ENCODE measurements at regions not wholly inside any gene's neighbourhood (a gene's known extent, or its start where the extent isn't known, plus 50 kb on each side); places are given as distances from the start of the nearest gene placed in this dataset.

DNA sequence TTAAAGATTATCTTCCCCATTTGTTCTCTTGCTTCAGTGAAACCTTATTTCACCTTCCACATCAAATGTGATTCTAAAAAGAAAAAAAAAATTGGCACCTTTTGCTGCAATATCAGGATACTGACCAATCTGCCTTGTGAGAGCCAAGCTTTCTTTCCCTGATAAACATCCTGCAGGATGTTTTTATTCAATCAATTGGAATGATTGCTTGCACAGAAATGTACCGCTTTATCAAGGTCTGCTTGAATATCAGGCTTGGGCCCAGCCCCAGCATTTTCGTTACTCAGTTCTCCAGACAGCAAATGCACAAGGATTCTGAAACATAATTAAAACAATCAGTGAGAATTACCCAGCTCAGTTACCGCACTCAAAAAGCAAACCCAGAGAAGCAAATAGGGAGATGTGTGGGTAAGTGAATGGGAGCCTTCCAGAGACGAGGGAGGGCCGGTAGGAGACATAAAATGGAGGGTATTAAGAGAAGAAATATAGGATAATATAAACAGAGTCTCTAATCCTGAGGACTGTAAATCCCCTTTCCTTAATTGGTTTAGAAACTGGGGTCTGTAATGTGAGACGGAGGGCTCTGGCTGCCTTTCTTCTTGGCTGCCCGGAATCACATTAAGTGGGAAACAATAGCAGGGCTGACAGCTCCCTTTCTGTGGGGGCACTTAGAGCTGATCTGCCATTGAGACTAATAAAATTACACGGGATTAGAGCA is 291.8 kb downstream of the ICOS start:
- no peak for DNase-seq (ENCODE audit: low read depth)

DNA sequence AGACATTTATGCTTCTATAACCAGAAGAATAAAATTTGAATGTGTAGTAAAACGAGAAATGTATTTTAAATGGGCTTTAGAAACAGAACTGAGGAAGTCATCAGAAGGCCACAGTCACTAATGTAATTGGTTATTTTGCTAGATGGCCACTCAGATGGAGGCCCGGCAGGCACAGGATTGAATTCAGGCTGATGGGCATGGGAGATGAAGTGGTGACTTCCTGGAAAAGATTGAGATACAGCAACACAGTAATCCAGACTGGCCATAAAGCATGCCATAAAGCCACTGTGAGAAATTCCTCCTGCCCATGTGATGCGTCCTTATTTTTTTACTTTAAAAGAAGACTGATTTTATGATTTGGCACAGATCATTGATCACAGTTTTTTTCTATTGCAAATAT is 297.7 kb downstream of the ICOS start:
- no peak for DNase-seq (ENCODE audit: low read depth)

DNA sequence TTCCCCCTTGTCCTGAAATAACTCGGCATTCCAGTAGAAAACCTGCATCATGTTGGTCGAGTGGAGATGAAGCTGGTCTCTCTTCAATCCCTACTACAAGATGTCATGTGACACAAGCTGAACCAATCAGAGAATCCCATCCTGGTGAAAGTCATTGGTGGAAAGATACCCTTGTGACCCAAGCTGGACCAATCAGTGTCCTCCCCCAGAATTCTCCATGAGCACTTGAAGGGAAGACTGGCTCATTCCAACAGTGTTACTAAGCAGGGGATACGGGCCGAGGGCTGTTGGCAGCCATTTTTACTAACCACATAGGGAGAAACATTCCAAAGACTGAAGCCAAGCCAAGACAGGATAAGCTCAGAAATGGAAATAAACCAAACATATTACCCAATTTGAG is 298.3 kb downstream of the ICOS start:
- DNase-seq (ENCODE audit: low read depth): peak; percentile 4

DNA sequence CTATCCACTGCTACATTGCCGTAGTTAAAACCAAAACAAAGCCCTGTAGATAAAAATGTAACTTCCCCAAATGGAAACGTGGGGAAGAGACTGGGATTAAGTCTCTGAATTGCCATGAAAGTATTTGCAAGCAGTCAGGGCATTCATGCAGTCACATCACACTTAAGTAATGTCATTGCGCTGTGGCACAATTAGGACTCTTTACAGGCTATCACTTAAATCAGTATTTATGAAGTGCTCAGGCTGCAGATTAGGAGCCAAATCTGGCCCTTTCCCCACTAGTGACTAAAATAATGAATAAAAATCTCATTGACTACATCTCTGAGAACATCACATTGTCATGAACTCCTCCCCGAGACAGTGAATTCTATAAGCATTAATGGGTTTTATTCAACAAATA is 300.9 kb downstream of the ICOS start:
- DNase-seq (ENCODE audit: low read depth): no peak

DNA sequence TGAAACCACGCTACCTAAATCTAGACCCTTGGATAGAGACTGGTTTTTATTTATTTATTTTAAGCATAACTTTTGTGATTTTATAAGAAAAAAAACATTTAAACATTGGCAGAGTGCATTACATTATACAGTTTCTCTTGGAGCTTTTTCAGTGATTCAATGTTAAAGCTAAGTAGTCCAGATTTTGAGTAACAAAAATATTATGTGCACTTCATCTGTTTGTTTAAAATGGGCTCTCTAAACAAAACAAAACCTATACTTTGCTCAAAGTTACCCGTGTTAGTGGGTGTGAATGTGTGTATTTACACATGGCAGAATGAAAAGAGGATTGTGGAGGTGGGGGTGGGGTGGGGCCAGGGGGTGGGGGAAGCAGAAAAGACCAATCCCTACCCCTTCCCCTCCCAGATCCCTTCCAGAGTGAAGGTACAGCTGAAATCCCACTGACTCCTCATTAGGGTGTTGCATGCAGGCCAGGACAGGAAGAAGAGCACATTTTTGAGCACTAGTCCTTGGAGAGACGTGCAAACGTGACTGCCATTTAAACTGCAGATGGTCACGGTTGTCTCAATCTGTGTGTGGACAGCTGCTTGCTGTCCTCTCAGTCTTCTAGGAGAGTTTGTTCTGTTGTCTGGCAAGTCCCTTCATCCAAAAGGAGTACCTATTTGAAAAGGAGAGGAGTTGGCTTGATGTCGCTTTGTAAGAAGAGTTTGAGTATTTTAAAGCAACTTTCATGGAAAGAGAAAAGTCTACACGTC is 303.0 kb downstream of the ICOS start:
- no peak for DNase-seq (ENCODE audit: low read depth)

DNA sequence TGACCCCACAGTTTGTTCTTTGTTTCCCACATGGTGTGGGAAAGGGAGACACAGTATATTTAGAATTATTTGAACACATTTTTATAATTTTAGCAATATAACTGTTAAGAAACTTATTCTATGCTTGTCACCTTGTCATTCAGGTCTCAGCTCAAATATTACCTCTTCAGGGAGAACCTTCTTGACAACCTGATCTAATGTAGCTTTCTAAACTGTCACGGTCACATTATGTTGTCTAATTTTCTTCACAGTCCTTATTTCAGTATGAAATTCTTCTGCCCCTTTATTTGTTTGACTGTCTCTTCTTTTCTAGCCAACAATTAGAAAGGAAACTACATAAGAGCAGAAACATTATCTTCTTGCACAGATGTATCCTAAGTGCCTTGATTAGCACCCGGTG is 304.3 kb upstream of the PARD3B start:
- no peak for DNase-seq (ENCODE audit: low read depth)

DNA sequence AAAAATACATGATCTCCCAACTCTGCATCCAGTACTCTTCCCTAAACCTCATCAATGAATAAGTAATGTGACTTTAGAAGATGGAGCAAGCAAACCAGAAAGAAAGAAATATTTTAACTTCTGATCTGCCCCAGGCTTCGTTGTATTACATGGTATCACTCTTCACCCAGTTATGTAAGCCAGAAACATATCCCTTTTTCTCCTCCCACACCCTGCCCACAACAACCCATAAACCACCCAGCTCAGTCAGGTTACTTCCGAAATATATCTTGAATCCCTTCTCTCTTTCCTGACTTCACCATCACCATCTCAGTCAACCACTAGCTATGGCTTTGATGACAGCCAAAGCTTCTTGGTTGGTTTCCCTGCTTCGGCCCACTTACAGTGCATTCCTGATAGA is 295.8 kb upstream of the PARD3B start:
- no peak for DNase-seq (ENCODE audit: low read depth)

DNA sequence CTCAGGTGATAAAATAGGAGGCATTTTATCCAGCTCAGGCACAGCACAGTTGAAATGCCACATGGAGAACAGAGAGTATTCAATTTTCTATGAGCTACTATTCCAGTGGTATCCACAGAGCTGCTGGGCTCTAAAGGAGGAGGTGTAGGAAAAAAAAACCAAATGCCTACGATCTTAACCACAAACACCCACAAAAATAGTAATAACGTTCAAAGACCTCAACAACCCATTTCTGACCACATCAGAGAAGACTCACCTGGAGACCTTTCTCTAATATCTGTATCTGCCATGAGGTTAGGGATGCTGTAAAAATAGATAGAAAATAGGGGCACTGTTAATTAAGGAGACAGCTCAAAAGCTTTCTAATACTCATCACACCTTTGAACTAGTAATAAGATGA is 294.6 kb upstream of the PARD3B start:
- no peak for DNase-seq (ENCODE audit: low read depth)

DNA sequence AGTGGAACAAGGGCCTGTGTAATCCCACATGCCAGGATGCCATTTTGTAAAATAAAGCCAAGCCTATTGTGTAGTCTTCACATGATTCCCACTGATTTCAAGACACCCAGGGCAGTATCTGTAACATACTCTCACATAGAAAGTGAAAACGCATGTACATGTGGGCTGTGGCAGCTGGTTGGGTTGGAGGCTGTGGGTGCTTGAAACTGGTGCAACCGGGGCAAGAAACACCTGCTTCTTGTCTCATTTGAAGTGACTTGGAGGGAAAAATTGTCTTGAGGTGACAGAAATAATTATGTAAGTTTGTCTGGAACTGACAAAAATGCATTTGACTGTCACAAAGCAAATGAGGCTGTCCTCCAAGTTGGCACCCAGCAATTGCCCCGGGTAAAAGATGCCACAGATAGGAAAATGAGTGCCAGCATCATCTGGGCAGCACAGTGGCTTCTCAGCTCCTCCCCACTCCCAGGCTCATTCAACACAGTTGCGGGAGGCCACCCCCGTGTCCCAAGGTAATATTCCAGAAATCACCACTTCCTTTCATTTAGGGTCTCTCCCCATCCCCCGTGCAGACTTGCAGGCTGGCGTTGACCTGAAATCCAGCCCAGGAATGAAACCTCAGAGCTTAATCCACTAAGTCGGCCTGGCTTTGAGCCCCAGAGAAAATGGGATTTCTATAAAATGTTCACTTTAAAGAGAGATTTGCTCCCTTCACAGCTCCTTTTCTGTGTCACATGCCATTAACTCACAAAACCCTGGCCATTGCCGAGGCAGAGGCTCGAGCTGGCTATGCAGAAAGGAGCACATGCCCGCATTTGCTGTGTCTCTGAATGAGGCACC is 293.9 kb upstream of the PARD3B start:
- no peak for DNase-seq (ENCODE audit: low read depth)

DNA sequence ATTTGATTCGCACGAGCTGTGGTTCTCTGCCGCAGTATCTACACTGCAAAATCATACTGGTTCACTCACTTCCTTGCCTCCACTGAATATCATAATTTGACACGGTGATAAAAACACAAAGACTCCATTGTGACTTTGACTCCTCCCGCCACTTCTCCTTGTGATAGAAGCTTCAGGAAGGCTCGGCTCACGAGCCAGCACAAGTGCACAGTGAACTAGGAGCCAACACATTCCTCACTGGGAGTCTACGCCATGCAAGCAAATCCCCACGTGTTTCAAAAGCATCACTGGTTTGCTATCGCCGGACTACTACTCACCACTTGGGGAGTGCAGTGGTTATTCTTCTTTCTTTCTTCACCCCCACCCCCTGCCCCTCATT is 293.3 kb upstream of the PARD3B start:
- peak; percentile 9 for DNase-seq (ENCODE audit: low read depth)

DNA sequence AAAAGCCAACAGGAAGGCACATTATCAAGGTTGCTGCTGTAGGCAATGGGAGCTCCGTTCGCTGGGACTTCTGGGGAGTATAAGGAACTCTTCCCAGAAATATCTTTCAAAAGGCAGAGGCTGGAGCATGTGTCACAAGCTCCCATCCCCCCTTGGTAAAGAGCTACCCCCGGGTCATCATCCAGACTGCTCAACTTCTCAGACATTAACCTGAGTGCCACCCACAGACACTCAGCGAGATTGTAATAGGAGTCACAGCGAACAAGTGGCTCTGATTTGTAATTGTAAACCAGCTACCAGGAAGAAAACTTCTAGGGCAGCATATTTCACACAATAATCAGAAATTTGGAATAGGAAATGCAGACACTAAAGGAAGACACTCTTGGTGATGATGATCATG is 290.2 kb upstream of the PARD3B start:
- DNase-seq (ENCODE audit: low read depth): no peak

DNA sequence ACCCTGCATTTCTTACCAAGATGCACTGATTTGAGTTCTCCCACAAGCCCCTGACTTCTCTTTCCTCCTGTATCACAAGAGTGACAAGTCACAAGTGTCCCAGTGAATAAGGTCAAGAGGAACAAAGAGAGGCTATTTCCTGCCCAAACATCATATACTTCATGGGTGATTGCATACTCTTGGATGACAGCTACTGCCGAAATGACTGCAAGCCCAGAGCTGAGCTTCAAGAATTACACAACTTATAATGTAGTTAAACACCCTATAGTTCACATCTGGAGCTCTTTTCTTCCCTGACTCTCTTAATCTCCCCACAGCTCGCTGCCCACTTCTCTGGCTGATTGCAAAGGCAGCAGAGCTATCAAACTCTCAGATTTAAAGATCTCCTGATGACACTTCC is 289.7 kb upstream of the PARD3B start:
- no peak for DNase-seq (ENCODE audit: low read depth)

DNA sequence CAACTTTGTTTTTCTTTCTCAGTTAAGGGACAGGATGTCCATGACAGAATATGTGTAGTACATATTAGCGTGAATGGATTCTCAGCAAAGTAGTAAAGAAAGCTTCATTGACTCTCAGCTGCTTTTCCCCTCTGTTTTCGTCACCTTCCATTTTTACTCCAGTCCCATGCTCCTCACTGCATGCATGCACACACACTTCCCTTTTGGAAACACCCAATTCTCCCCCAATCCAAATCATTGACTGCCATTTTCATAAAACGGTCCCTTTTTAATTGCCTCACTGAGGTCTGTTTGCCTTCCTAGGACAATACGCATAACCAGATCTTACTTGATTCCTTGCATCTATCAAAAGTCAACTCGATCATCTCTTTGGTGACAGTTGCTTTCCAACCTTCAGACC is 287.5 kb upstream of the PARD3B start:
- DNase-seq (ENCODE audit: low read depth): no peak

DNA sequence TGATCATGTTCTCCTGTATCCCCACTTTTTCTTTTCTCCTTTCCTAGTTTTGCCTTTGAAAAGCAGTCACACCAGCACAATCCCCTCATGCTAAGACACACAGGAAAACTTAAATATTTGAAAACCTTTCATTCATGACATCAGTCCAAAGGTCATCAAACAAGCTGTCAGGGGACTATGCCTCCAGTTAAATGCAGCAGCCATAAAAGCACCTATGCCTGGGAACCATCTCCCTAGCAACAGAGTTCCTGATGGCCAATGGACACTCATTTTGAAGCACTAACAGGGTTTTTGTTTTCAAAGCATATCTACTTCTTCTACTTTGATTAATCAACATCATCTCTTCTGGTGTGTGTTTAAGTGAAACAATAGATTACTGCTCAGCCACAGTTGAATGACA is 286.4 kb upstream of the PARD3B start:
- no peak for DNase-seq (ENCODE audit: low read depth)

DNA sequence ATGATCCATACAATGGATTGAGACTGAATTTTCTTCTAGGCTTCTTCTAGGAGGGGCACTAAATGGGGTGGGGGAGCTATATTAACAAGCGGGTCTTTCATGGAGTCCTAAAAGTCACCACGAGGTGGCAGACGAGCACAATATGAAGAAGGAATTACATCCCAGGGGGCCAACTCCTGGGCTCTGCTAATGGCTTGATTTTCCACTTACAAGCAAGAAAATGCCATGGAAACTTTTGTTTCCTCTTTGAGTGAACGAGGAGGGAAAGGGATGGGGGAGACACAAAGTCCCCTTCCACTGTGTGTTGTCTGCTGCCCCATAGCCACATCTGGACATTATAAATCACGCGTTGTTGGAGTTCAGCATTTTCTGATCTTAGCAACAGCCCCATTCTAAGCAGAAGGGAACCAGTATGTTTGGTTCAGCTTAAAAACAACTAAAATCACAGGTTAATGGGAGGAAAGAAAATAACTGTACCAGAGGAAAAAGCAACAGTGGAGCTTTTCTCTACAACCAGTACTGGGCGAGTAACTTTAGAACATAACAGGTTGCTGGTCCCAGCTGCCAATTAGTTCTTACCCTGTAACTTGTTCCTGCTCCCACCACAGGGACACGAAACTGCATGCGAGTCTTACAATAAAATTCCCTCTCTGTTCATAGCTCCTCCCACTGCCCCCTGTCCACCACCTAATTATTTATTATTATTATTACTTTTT is 285.0 kb upstream of the PARD3B start:
- peak; percentile 66 for DNase-seq (ENCODE audit: low read depth)

DNA sequence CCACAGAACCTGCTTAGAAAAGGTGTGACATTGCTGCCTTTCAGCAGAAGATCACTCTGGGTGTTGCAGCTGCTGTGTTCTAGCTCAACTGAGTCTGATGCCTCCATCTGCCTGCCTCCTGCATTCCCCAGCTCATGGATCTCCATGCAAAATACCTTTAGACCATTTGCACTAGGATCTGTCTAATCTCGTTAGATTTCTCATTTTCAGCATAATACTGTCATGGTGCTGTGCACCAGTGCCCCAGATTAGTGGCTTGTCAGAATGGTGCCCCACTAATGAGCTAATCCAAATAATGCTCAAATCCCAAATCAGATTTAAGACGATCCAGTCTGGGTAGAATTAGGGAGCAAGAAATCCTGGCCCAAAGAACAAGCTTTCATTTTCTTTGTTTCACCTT is 284.4 kb upstream of the PARD3B start:
- no peak for DNase-seq (ENCODE audit: low read depth)

DNA sequence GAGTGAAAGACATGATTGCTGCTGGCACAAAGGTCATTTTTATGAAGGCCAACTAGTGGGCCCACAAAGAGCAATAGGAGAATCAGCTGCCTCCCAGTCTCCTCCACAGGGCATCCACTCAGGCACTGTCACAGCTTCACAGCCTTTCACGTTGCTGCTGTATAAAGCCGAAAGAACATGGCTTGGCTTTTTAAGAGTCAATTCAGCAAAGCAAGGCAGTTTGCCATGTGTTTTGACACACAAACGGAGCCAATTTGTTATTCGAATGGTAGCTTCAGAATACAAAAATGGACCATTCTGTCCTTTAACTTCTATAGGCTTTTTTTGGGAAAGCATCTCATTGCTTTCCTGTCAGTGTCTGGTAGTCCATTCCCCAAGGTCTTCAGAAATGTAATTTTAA is 283.4 kb upstream of the PARD3B start:
- DNase-seq (ENCODE audit: low read depth): no peak

DNA sequence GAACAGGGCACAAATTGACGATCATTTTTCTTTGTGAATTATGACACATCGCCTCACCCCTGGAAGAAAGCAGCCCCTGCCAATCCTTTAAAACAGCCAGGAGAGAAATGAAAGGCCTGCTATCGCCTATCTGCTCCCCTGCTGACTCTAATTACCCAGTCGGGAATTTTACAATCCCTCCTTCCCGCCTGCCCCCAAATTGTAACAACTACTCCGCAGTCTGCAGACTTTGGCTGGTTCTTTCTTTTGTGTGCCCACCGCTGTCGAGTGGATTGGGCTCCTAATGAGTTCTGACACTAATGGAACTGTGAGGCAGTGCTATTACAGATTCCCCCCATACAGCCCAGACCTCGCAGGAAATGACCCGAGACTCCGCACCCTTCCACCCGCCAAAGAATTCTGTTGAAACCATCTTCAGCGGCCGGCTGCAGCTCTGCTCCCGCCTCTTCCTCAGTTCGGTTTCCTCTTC is 281.2 kb upstream of the PARD3B start:
- no peak for DNase-seq (ENCODE audit: low read depth)

DNA sequence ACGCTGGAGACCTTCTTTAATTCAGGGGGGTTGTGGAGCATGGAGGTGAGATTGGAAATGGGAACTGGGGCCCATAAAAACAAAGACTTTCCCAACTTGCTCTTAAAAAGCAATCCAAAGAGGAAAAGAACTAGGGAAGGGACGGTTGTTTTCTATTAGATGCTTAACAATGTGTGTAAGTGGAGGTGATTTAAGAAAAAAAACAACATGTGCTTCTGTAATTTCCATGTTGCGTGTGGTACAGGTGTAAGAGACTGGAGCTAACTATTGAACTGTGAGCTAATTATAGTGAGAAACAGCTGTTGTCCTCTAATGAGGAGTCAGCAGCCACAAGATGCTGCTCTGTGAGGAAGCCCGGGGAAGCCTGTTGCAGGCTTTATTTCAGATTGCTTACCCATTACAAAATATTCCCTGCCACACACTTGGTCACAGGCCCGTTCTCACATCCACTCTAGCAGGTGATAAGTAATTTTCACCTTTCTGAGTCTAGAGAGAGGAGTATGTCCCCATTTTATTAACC is 280.6 kb upstream of the PARD3B start:
- no peak for DNase-seq (ENCODE audit: low read depth)

DNA sequence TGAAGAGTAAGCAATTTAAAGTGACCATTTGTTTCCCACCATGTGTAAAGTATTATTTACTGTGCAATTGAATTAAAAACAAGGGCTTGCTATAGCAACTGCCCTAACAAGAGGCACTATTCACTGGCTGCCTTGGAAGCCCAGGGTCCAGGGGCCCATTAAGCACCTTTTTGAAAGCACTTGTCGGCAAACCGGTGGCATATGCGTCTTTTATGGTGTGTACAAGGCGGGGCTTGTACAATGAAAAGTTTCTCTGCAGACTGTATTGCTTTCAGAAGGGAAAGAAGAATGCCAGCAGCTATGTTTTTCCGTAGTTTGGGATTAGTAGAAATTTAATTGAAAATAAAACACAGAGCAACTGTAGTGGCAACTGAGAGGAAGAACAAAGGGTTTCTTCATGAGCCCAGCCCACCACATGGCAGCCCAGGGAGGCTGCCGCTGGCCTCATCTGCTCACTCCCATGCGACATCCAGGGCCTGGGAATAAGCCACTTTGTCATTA is 279.5 kb upstream of the PARD3B start:
- DNase-seq (ENCODE audit: low read depth): no peak

DNA sequence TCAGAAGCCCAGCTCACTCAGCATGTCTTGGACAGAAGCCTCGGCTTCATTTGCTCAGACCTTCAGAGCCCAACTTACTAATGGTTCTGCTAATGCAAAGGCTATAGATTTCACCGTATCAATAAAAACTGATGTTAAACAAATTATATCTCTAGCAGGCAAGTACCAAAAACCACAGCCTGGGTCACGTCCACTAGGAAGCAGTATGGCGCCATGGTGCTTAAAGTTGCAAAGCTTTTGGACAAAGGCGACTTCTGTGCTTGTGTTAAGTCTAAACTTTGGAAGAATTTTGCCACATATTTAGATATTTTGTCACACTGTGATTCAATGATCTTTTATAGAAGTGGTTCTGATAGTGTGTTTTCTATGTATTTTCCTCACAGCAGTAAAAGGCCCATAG is 276.8 kb upstream of the PARD3B start:
- no peak for DNase-seq (ENCODE audit: low read depth)

DNA sequence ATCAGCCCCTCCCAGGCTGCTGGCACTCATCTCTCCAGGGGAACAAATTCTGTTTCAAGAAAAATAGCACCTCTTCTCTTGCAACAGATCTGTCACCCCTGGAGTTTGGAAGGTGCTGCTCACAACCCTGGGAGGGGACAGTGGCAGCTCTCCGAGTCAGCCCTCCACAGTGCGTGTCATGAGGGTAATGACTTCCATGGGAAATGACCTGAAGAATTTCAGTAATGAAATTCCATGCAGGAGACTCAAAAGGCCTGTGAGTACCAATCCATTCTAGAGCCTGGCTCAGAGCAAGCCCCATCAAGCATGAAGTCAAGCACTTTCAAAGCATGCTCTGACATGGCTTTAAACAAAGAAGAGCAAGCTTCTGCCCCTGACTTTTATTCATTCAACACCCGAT is 276.3 kb upstream of the PARD3B start:
- no peak for DNase-seq (ENCODE audit: low read depth)
